ENCODE measurements at regions not wholly inside any gene's neighbourhood (a gene's known extent, or its start where the extent isn't known, plus 50 kb on each side); places are given as distances from the start of the nearest gene placed in this dataset.

- intact Hi-C loops (cut with DNase I, micrococcal nuclease), result no loop called here
- ChIA-PET CTCF (no interaction called here), POLR2A (no interaction called here)
- Histone ChIP-seq H3K27me3 (ENCODE audit: control insufficient read depth in 1 of 2, insufficient read depth in 2 of 2, low read length in 2 of 2) (no peaks in the 10 kb centered on the region), H3K4me3 (ENCODE audit: low read length) (no peak overlapping the region), H3K36me3 (ENCODE audit: insufficient read depth, low read length) (no peaks in the 10 kb centered on the region), H3K9me3 (ENCODE audit: control insufficient read depth in 1 of 2, insufficient read depth in 1 of 2, low read length in 2 of 2) (no peaks in the 10 kb centered on the region), H3K27ac (ENCODE audit: low read depth in 1 of 2, low read length in 2 of 2) (no peak overlapping the region), H3K4me1 (ENCODE audit: insufficient read depth, low read length) (no peaks in the 10 kb centered on the region)
- ATAC-seq (ENCODE audit: poor library complexity), result no peak
- no peak for DNase-seq
- Mint-ChIP-seq H3K36me3 (ENCODE audit: low read depth) (no peaks in the 10 kb centered on the region), H3K4me3 (no peak overlapping the region), H3K4me1 (ENCODE audit: low read depth) (no peaks in the 10 kb centered on the region), H3K9me3 (no peaks in the 10 kb centered on the region), H3K27me3 (peaks cover 9% of the 10 kb centered on the region), H3K27ac (no peak overlapping the region)
- TF ChIP-seq CTCF (IDR thresholded peaks at IDR 0.05), result no peak
These were observed 679.0 kb upstream of the ACVR2A start for GRCh38 chr2:147165697-147166382.

GRCh38 chr2:147164563-147164962 is 680.3 kb upstream of the ACVR2A start:
- no peaks in the 10 kb centered on the region for H3K36me3 ChIP-seq (ENCODE audit: insufficient read depth, low read length)
- CTCF ChIA-PET, result no interaction called here
- no peaks in the 10 kb centered on the region for H3K36me3 Mint-ChIP-seq (ENCODE audit: low read depth)
- H3K4me3 Mint-ChIP-seq, result no peak overlapping the region
- no peaks in the 10 kb centered on the region for H3K27me3 ChIP-seq (ENCODE audit: control insufficient read depth in 1 of 2, insufficient read depth in 2 of 2, low read length in 2 of 2)
- no peaks in the 10 kb centered on the region for H3K4me1 Mint-ChIP-seq (ENCODE audit: low read depth)
- H3K27ac ChIP-seq (ENCODE audit: low read depth in 1 of 2, low read length in 2 of 2), result no peak overlapping the region
- POLR2A ChIA-PET, result no interaction called here
- H3K4me3 ChIP-seq (ENCODE audit: low read length), result no peak overlapping the region
- no peaks in the 10 kb centered on the region for H3K9me3 Mint-ChIP-seq
- DNase-seq, result no peak
- no peak for TF ChIP-seq CTCF (IDR thresholded peaks at IDR 0.05)
- intact Hi-C loops (cut with DNase I, micrococcal nuclease), result no loop called here
- no peaks in the 10 kb centered on the region for H3K4me1 ChIP-seq (ENCODE audit: insufficient read depth, low read length)
- no peak overlapping the region for H3K27ac Mint-ChIP-seq
- H3K27me3 Mint-ChIP-seq, result peaks cover 9% of the 10 kb centered on the region
- no peaks in the 10 kb centered on the region for H3K9me3 ChIP-seq (ENCODE audit: control insufficient read depth in 1 of 2, insufficient read depth in 1 of 2, low read length in 2 of 2)
- ATAC-seq (ENCODE audit: poor library complexity), result no peak

- Mint-ChIP-seq H3K36me3 (ENCODE audit: low read depth) (no peaks in the 10 kb centered on the region), H3K4me1 (ENCODE audit: low read depth) (no peaks in the 10 kb centered on the region), H3K27ac (no peak overlapping the region), H3K9me3 (no peaks in the 10 kb centered on the region), H3K4me3 (no peak overlapping the region), H3K27me3 (peaks cover 9% of the 10 kb centered on the region)
- H3K4me1 ChIP-seq (ENCODE audit: insufficient read depth, low read length), result no peaks in the 10 kb centered on the region
- no peak for ATAC-seq (ENCODE audit: poor library complexity)
- intact Hi-C loops (cut with DNase I, micrococcal nuclease), result no loop called here
- TF ChIP-seq CTCF (IDR thresholded peaks at IDR 0.05), result no peak
- H3K36me3 ChIP-seq (ENCODE audit: insufficient read depth, low read length), result no peaks in the 10 kb centered on the region
- H3K4me3 ChIP-seq (ENCODE audit: low read length), result no peak overlapping the region
- H3K9me3 ChIP-seq (ENCODE audit: control insufficient read depth in 1 of 2, insufficient read depth in 1 of 2, low read length in 2 of 2), result peaks cover 0 to 3% of the 10 kb centered on the region in 2 experiments
- CTCF ChIA-PET, result no interaction called here
- no peak for DNase-seq
- no peaks in the 10 kb centered on the region for H3K27me3 ChIP-seq (ENCODE audit: control insufficient read depth in 1 of 2, insufficient read depth in 2 of 2, low read length in 2 of 2)
- POLR2A ChIA-PET, result no interaction called here
- H3K27ac ChIP-seq (ENCODE audit: low read depth in 1 of 2, low read length in 2 of 2), result no peak overlapping the region
These were observed 683.1 kb upstream of the ACVR2A start for GRCh38 chr2:147161746-147162145.
